ENCODE measurements at regions not wholly inside any gene's neighbourhood (a gene's known extent, or its start where the extent isn't known, plus 50 kb on each side); places are given as distances from the start of the nearest gene placed in this dataset.

GRCh38 chr12:11951209-11951608 lies 119.5 kb upstream of the BCL2L14 start:
- TF ChIP-seq CTCF (IDR thresholded peaks at IDR 0.05): no peak
- TF ChIP-seq POLR2A (IDR thresholded peaks at IDR 0.05): no peak
- no peak for TF ChIP-seq POLR2AphosphoS5 (IDR thresholded peaks at IDR 0.05)
- no peak for TF ChIP-seq EP300 (IDR thresholded peaks at IDR 0.05)

All from stomach (tissue), 4 donors.